ENCODE measurements at regions not wholly inside any gene's neighbourhood (a gene's known extent, or its start where the extent isn't known, plus 50 kb on each side); places are given as distances from the start of the nearest gene placed in this dataset.
A peak's percentile ranks its signal among the peaks of the same experiment; 100 is the strongest.

DNA sequence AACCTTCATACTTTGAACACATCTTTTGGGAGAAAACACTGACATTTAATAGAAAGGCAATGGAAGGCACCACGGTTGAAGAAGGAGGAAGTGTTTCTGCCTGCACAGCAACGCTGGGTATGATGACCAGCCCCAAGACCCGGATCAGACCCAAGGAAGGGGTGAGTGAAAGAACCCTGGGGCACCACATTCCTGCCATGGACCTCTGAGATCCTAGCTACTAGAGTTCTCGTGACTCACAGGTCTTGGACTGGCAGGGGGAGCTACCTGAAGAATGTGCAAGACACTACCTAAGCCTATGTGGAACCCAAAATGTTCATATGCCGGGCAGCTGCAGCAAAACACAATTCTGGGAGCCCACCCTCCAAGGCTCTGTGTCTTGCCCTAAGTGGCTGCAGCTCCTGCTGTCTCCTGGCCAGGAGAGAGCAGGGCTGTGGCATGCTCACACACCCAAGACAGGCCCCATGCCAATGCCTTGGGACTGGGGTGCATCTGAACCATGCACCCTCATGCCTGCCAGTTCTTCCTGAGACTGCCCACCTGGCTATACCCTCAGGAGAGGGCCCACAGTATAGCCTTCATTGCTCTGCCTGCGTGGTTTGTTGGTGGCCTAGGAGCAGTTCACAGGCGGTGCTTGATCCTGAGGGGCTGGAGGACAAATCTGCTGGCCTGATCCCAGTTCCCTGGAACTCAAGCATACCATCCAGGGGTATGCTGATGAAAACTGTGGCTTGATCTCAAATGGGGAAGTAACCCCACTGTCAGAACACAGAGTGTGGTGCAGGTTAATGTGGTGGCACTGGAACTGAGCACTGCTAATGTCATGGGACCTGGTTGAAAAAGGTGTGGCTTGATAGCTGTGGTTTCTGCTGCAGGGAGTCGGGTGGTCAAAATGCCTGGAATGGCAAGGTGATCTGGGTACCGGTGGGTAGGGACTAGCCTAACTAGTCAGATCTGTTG, 353.3 kb upstream of the ARHGEF26 start:
- TF ChIP-seq, protein P1, sequence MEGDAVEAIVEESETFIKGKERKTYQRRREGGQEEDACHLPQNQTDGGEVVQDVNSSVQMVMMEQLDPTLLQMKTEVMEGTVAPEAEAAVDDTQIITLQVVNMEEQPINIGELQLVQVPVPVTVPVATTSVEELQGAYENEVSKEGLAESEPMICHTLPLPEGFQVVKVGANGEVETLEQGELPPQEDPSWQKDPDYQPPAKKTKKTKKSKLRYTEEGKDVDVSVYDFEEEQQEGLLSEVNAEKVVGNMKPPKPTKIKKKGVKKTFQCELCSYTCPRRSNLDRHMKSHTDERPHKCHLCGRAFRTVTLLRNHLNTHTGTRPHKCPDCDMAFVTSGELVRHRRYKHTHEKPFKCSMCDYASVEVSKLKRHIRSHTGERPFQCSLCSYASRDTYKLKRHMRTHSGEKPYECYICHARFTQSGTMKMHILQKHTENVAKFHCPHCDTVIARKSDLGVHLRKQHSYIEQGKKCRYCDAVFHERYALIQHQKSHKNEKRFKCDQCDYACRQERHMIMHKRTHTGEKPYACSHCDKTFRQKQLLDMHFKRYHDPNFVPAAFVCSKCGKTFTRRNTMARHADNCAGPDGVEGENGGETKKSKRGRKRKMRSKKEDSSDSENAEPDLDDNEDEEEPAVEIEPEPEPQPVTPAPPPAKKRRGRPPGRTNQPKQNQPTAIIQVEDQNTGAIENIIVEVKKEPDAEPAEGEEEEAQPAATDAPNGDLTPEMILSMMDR (IDR thresholded peaks at IDR 0.05) = no peak
- no peak for TF ChIP-seq EZH2 (IDR thresholded peaks at IDR 0.05; ENCODE audit: borderline replicate concordance, insufficient read depth, low read depth, low read length, poor library complexity, severe bottlenecking)
- intact Hi-C loops (cut with micrococcal nuclease) = loop anchor here (5.0 kb wide), 1 partner anchor 601 kb away; no protein-coding TSS in a partner anchor
- H3K36me3 ChIP-seq (replicated peaks in 1 of 2; ENCODE audit: control extremely low read depth in 1 of 2, control insufficient read depth in 1 of 2, extremely low read depth in 1 of 2, insufficient read depth in 2 of 2, low read length in 1 of 2) = no peaks in the 10 kb centered on the region
- H3K9me3 ChIP-seq (ENCODE audit: control extremely low read depth in 1 of 3, control insufficient read depth in 2 of 3, insufficient read depth in 1 of 3, low read length in 2 of 3) = peaks cover 0 to 7% (median 3%) of the 10 kb centered on the region in 3 donors
- ATAC-seq (ENCODE audit: low read depth) = no peak
- H3K27ac Mint-ChIP-seq = no peak overlapping the region
- H3K27me3 Mint-ChIP-seq = peaks cover 3% of the 10 kb centered on the region
- H3K27ac ChIP-seq (ENCODE audit: low read length in 2 of 2) = no peak overlapping the region
- ChIA-PET CTCF (interaction anchor here (1.1 to 3.3 kb wide), 9 partner anchors 10 to 742 kb away, joined by 3 to 47 read pairs (median 5); no protein-coding TSS in a partner anchor), POLR2A (no interaction called here)
- H3K4me1 Mint-ChIP-seq = no peaks in the 10 kb centered on the region
- H3K79me2 ChIP-seq (ENCODE audit: control insufficient read depth, insufficient read depth, low read length) = no peaks in the 10 kb centered on the region
- H3K4me2 ChIP-seq (replicated peaks; ENCODE audit: low read depth, low read length, poor library complexity, severe bottlenecking) = no peak overlapping the region
- 87% methylated on average over 7 of the region's 9 CpGs for WGBS (ENCODE audit: insufficient coverage)
- no peak overlapping the region for H3K4me3 ChIP-seq (ENCODE audit: control extremely low read depth in 1 of 5, extremely low read depth in 1 of 5, insufficient read depth in 1 of 5, low read depth in 2 of 5, low read length in 4 of 5)
- no peaks in the 10 kb centered on the region for H4K20me1 ChIP-seq (ENCODE audit: control insufficient read depth, insufficient read depth, low read length, poor library complexity, severe bottlenecking)
- H3K4me3 Mint-ChIP-seq = no peak overlapping the region
- H3K9me3 Mint-ChIP-seq (ENCODE audit: insufficient read depth) = no peaks in the 10 kb centered on the region
- H3K4me1 ChIP-seq (ENCODE audit: control insufficient read depth in 2 of 2, insufficient read depth in 2 of 2, low read length in 2 of 2) = no peaks in the 10 kb centered on the region
- H3K9ac ChIP-seq (ENCODE audit: low read length) = no peak overlapping the region
- no peak overlapping the region for H2AFZ ChIP-seq (ENCODE audit: insufficient read depth, low read depth, low read length, poor library complexity, severe bottlenecking)
- H3K27me3 ChIP-seq (replicated peaks in 1 of 4; ENCODE audit: control extremely low read depth in 1 of 4, control insufficient read depth in 3 of 4, insufficient read depth in 4 of 4, low read length in 3 of 4) = no peaks in the 10 kb centered on the region
- peak; percentile 3 for DNase-seq
